ENCODE measurements at regions not wholly inside any gene's neighbourhood (a gene's known extent, or its start where the extent isn't known, plus 50 kb on each side); places are given as distances from the start of the nearest gene placed in this dataset.
"Not testable (repeated sequence)": the region's sequence is repeated elsewhere in the genome, so short reads cannot be mapped to it uniquely, and the experiment has no call there.

GRCh38 chr2:55805686-55806085, 112.0 kb upstream of the PNPT1 start:
- intact Hi-C loops (cut with DNase I): no loop called here
- no peak for FAIRE-seq
- no peak overlapping the region for H3K9ac ChIP-seq (ENCODE audit: low read length in 3 of 3)

GRCh38 chr2:55804535-55804934, 110.9 kb upstream of the PNPT1 start:
- DNase-seq (peak in 1 of 5 donors; percentile 20), FAIRE-seq (no peak)
- no peaks in the 10 kb centered on the region for H3K9me3 ChIP-seq (ENCODE audit: control insufficient read depth in 2 of 3, insufficient read depth in 1 of 3, low read length in 3 of 3)
- no peak overlapping the region for H3K27ac ChIP-seq (ENCODE audit: low read depth in 2 of 2, low read length in 2 of 2)
- H3K9ac ChIP-seq (ENCODE audit: low read length in 3 of 3): no peak overlapping the region
- no peak for TF ChIP-seq CTCF (IDR thresholded peaks at IDR 0.05; ENCODE audit: borderline replicate concordance, extremely low read depth, insufficient read depth)
- no peaks in the 10 kb centered on the region for H3K36me3 ChIP-seq (ENCODE audit: control insufficient read depth in 2 of 3, insufficient read depth in 3 of 3, low read length in 3 of 3)
- no peaks in the 10 kb centered on the region for H3K27me3 ChIP-seq (ENCODE audit: control insufficient read depth, insufficient read depth, low read length)
- no peak overlapping the region for H3K4me3 ChIP-seq (ENCODE audit: low read length in 3 of 3)
- intact Hi-C loops (cut with DNase I): no loop called here
- no peaks in the 10 kb centered on the region for H3K4me1 ChIP-seq (ENCODE audit: control insufficient read depth in 2 of 3, insufficient read depth in 2 of 3, low read depth in 1 of 3, low read length in 3 of 3)

More at GRCh38 chr2:55805686-55806085, 112.0 kb upstream of the PNPT1 start:
- TF ChIP-seq CTCF (IDR thresholded peaks at IDR 0.05; ENCODE audit: borderline replicate concordance, extremely low read depth, insufficient read depth): no peak
- no peak overlapping the region for H3K4me3 ChIP-seq (ENCODE audit: low read length in 3 of 3)
- H3K9me3 ChIP-seq (ENCODE audit: control insufficient read depth in 2 of 3, insufficient read depth in 1 of 3, low read length in 3 of 3): no peaks in the 10 kb centered on the region
- no peaks in the 10 kb centered on the region for H3K27me3 ChIP-seq (ENCODE audit: control insufficient read depth, insufficient read depth, low read length)
- H3K27ac ChIP-seq (ENCODE audit: low read depth in 2 of 2, low read length in 2 of 2): no peak overlapping the region
- H3K4me1 ChIP-seq (ENCODE audit: control insufficient read depth in 2 of 3, insufficient read depth in 2 of 3, low read depth in 1 of 3, low read length in 3 of 3): no peaks in the 10 kb centered on the region
- DNase-seq: no peak
- H3K36me3 ChIP-seq (ENCODE audit: control insufficient read depth in 2 of 3, insufficient read depth in 3 of 3, low read length in 3 of 3): no peaks in the 10 kb centered on the region

- H3K36me3 ChIP-seq (ENCODE audit: control insufficient read depth in 2 of 3, insufficient read depth in 3 of 3, low read length in 3 of 3): no peaks in the 10 kb centered on the region
- H3K4me3 ChIP-seq (ENCODE audit: low read length in 3 of 3): no peak overlapping the region
- FAIRE-seq (no peak), DNase-seq (no peak)
- H3K4me1 ChIP-seq (ENCODE audit: control insufficient read depth in 2 of 3, insufficient read depth in 2 of 3, low read depth in 1 of 3, low read length in 3 of 3): no peaks in the 10 kb centered on the region
- H3K9ac ChIP-seq (ENCODE audit: low read length in 3 of 3): no peak overlapping the region
- no peak for TF ChIP-seq CTCF (IDR thresholded peaks at IDR 0.05; ENCODE audit: borderline replicate concordance, extremely low read depth, insufficient read depth)
- no peak overlapping the region for H3K27ac ChIP-seq (ENCODE audit: low read depth in 2 of 2, low read length in 2 of 2)
- no peaks in the 10 kb centered on the region for H3K9me3 ChIP-seq (ENCODE audit: control insufficient read depth in 2 of 3, insufficient read depth in 1 of 3, low read length in 3 of 3)
- H3K27me3 ChIP-seq (ENCODE audit: control insufficient read depth, insufficient read depth, low read length): no peaks in the 10 kb centered on the region
- intact Hi-C loops (cut with DNase I): no loop called here
Observed at GRCh38 chr2:55802067-55802466, 108.4 kb upstream of the PNPT1 start.

- intact Hi-C loops (cut with DNase I): no loop called here
- no peaks in the 10 kb centered on the region for H3K36me3 ChIP-seq (ENCODE audit: control insufficient read depth in 2 of 3, insufficient read depth in 3 of 3, low read length in 3 of 3)
Observed at GRCh38 chr2:55801436-55801835, 107.8 kb upstream of the PNPT1 start.

GRCh38 chr2:55799624-55800023, 106.0 kb upstream of the PNPT1 start:
- H3K27me3 ChIP-seq (ENCODE audit: control insufficient read depth, insufficient read depth, low read length); H3K4me1 ChIP-seq (ENCODE audit: control insufficient read depth in 2 of 3, insufficient read depth in 2 of 3, low read depth in 1 of 3, low read length in 3 of 3); FAIRE-seq; H3K27ac ChIP-seq (ENCODE audit: low read depth in 2 of 2, low read length in 2 of 2); H3K4me3 ChIP-seq (ENCODE audit: low read length in 3 of 3); intact Hi-C loops (cut with DNase I); H3K9ac ChIP-seq (ENCODE audit: low read length in 3 of 3); H3K36me3 ChIP-seq (ENCODE audit: control insufficient read depth in 2 of 3, insufficient read depth in 3 of 3, low read length in 3 of 3); DNase-seq; H3K9me3 ChIP-seq (ENCODE audit: control insufficient read depth in 2 of 3, insufficient read depth in 1 of 3, low read length in 3 of 3): not testable (repeated sequence)

More at GRCh38 chr2:55801436-55801835, 107.8 kb upstream of the PNPT1 start:
- H3K4me1 ChIP-seq (ENCODE audit: control insufficient read depth in 2 of 3, insufficient read depth in 2 of 3, low read depth in 1 of 3, low read length in 3 of 3): no peaks in the 10 kb centered on the region
- no peak overlapping the region for H3K27ac ChIP-seq (ENCODE audit: low read depth in 2 of 2, low read length in 2 of 2)
- no peak for DNase-seq
- no peak overlapping the region for H3K4me3 ChIP-seq (ENCODE audit: low read length in 3 of 3)
- H3K27me3 ChIP-seq (ENCODE audit: control insufficient read depth, insufficient read depth, low read length): no peaks in the 10 kb centered on the region
- no peak overlapping the region for H3K9ac ChIP-seq (ENCODE audit: low read length in 3 of 3)
- FAIRE-seq: no peak
- no peak for TF ChIP-seq CTCF (IDR thresholded peaks at IDR 0.05; ENCODE audit: borderline replicate concordance, extremely low read depth, insufficient read depth)
- H3K9me3 ChIP-seq (ENCODE audit: control insufficient read depth in 2 of 3, insufficient read depth in 1 of 3, low read length in 3 of 3): no peaks in the 10 kb centered on the region

All from kidney (tissue), 13 donors.